ENCODE measurements at regions not wholly inside any gene's neighbourhood (a gene's known extent, or its start where the extent isn't known, plus 50 kb on each side); places are given as distances from the start of the nearest gene placed in this dataset.

- no peaks in the 10 kb centered on the region for H3K36me3 ChIP-seq
- H3K4me3 ChIP-seq: no peak overlapping the region
- no peaks in the 10 kb centered on the region for H3K27me3 ChIP-seq
- no peak for DNase-seq
- peaks cover 0 to 7% (median 0%) of the 10 kb centered on the region in 3 donors for H3K4me1 ChIP-seq
- 69 to 70% methylated on average over 8 of the region's 8 CpGs for WGBS, 2 donors
- intact Hi-C loops (cut with DNase I): no loop called here
- TF ChIP-seq CTCF (IDR thresholded peaks at IDR 0.05): no peak
- no peak for TF ChIP-seq POLR2A (IDR thresholded peaks at IDR 0.05)
- no peaks in the 10 kb centered on the region for H3K9me3 ChIP-seq
- H3K27ac ChIP-seq: no peak overlapping the region
These were observed 501.1 kb upstream of the CELF2 start for GRCh38 chr10:10516346-10517130.

- no peaks in the 10 kb centered on the region for H3K9me3 ChIP-seq
- H3K36me3 ChIP-seq: no peaks in the 10 kb centered on the region
- intact Hi-C loops (cut with DNase I): no loop called here
- peaks cover 0 to 7% (median 0%) of the 10 kb centered on the region in 3 donors for H3K4me1 ChIP-seq
- WGBS, 2 donors: 55 to 65% methylated on average over 4 of the region's 4 CpGs
- H3K27me3 ChIP-seq: no peaks in the 10 kb centered on the region
- DNase-seq: no peak
- no peak overlapping the region for H3K27ac ChIP-seq
- H3K4me3 ChIP-seq: no peak overlapping the region
- TF ChIP-seq CTCF (IDR thresholded peaks at IDR 0.05) (no peak), POLR2A (IDR thresholded peaks at IDR 0.05) (no peak)
These were observed 499.8 kb upstream of the CELF2 start for GRCh38 chr10:10517866-10518265.

GRCh38 chr10:10519674-10520073 is 498.0 kb upstream of the CELF2 start:
- WGBS, 2 donors: 73 to 80% methylated on average over 3 of the region's 3 CpGs
- peaks cover 0 to 7% (median 0%) of the 10 kb centered on the region in 3 donors for H3K4me1 ChIP-seq
- intact Hi-C loops (cut with DNase I): no loop called here
- no peak overlapping the region for H3K4me3 ChIP-seq
- H3K36me3 ChIP-seq: no peaks in the 10 kb centered on the region
- no peak overlapping the region for H3K27ac ChIP-seq
- no peaks in the 10 kb centered on the region for H3K27me3 ChIP-seq
- TF ChIP-seq CTCF (IDR thresholded peaks at IDR 0.05) (no peak), POLR2A (IDR thresholded peaks at IDR 0.05) (no peak)
- no peak for DNase-seq
- H3K9me3 ChIP-seq: no peaks in the 10 kb centered on the region

- Histone ChIP-seq H3K27me3 (no peaks in the 10 kb centered on the region), H3K4me1 (peaks cover 0 to 3% (median 0%) of the 10 kb centered on the region in 3 donors), H3K4me3 (no peak overlapping the region), H3K9me3 (no peaks in the 10 kb centered on the region), H3K36me3 (no peaks in the 10 kb centered on the region), H3K27ac (no peak overlapping the region)
- intact Hi-C loops (cut with DNase I): no loop called here
- TF ChIP-seq POLR2A (IDR thresholded peaks at IDR 0.05): no peak
- no peak for TF ChIP-seq CTCF (IDR thresholded peaks at IDR 0.05)
- no peak for DNase-seq
- WGBS, 2 donors: 73 to 78% methylated on average over 11 to 12 of the region's 12 CpGs
These were observed 496.9 kb upstream of the CELF2 start for GRCh38 chr10:10520491-10521385.

- TF ChIP-seq CTCF (IDR thresholded peaks at IDR 0.05) (no peak), POLR2A (IDR thresholded peaks at IDR 0.05) (no peak)
These were observed 490.8 kb upstream of the CELF2 start for GRCh38 chr10:10526846-10527245.

More at GRCh38 chr10:10526846-10527245, 490.8 kb upstream of the CELF2 start:
- H3K27ac ChIP-seq: no peak overlapping the region
- H3K27me3 ChIP-seq: no peaks in the 10 kb centered on the region
- no peaks in the 10 kb centered on the region for H3K36me3 ChIP-seq
- H3K9me3 ChIP-seq: no peaks in the 10 kb centered on the region
- no peak for DNase-seq
- intact Hi-C loops (cut with DNase I): no loop called here
- H3K4me1 ChIP-seq: no peaks in the 10 kb centered on the region
- no peak overlapping the region for H3K4me3 ChIP-seq
- WGBS, 2 donors: 79 to 85% methylated on average over 5 of the region's 5 CpGs

All from esophagus squamous epithelium (tissue), 5 donors.